IMR-90 (cell line): ENCODE measurements at regions not wholly inside any gene's neighbourhood (a gene's known extent, or its start where the extent isn't known, plus 50 kb on each side); places are given as distances from the start of the nearest gene placed in this dataset.

Source experiments
- ATAC-seq: fragments of 200-7000 bp; cut with Tn5 transposase; 2 replicates; pipeline ENCODE4 v1.9.1; 2020; ENCODE audit warnings: low read depth, mild to moderate bottlenecking, moderate library complexity
- BruUV-seq: library from RNA; stranded (reverse); fragments of 400-500 nt; replicated peaks from 2 replicates; lab custom pipeline; 2021; lab: Mats Ljungman, UMichigan
- CTCF ChIA-PET: fragments of 300-600 bp; formaldehyde crosslinking; extraction: SDS; loops from one replicate; lab custom pipeline; 2021; ENCODE audit warnings: antibody characterized with exemption; lab: Yijun Ruan, JAX
- POLR2A ChIA-PET: fragments of 300-600 bp; sonication (Branson Sonifier 250); formaldehyde crosslinking; loops from one replicate; lab custom pipeline; 2022; ENCODE audit warnings: antibody characterized with exemption; ENCODE audit not compliant: unreplicated experiment; lab: Charles Lee
- DNase-seq: peaks from one replicate; pipeline ENCODE4 v3.0.0; 2013
- H2AFZ ChIP-seq: replicated peaks from 2 replicates; pipeline ENCODE3; 2013; ENCODE audit warnings: low read length, mild to moderate bottlenecking; ENCODE audit not compliant: poor library complexity
- H2AK5ac ChIP-seq: 2 replicates; pipeline ENCODE4 v1.6.1; 2013; ENCODE audit warnings: low read depth, low read length, inconsistent platforms
- H2AK9ac ChIP-seq: replicated peaks from 2 replicates; pipeline ENCODE3; 2013; ENCODE audit warnings: mild to moderate bottlenecking, low read depth, low read length, moderate library complexity; ENCODE audit not compliant: poor library complexity
- H2BK120ac ChIP-seq: 2 replicates; pipeline ENCODE4 v1.6.1; 2013; ENCODE audit warnings: low read depth, low read length, inconsistent platforms
- H2BK15ac ChIP-seq: 3 replicates; pipeline ENCODE4 v1.6.1; 2013; ENCODE audit warnings: low read depth, low read length, inconsistent platforms
- H2BK20ac ChIP-seq: 2 replicates; pipeline ENCODE4 v1.6.1; 2013; ENCODE audit warnings: low read depth, mild to moderate bottlenecking, inconsistent platforms, low read length, moderate library complexity
- H2BK5ac ChIP-seq: 2 replicates; pipeline ENCODE4 v1.6.1; 2013; ENCODE audit warnings: mild to moderate bottlenecking, low read depth, low read length, inconsistent platforms; ENCODE audit not compliant: poor library complexity, severe bottlenecking
- H3K14ac ChIP-seq: replicated peaks from 2 replicates; pipeline ENCODE4 v1.6.1; 2013; ENCODE audit warnings: low read depth, low read length, inconsistent platforms
- H3K18ac ChIP-seq: 2 replicates; pipeline ENCODE4 v1.6.1; 2013; ENCODE audit warnings: low read depth, low read length, control low read depth
- H3K23ac ChIP-seq: 2 replicates; pipeline ENCODE4 v1.6.1; 2013; ENCODE audit warnings: low read depth, low read length, inconsistent platforms
- H3K27ac ChIP-seq: 2 replicates; pipeline ENCODE4 v1.5.1; 2013; ENCODE audit warnings: mild to moderate bottlenecking, control low read depth, low read length; ENCODE audit not compliant: insufficient read depth
- H3K27me3 ChIP-seq: 2 replicates; pipeline ENCODE4 v1.6.1; 2013; ENCODE audit warnings: low read length; ENCODE audit not compliant: control insufficient read depth, insufficient read depth
- H3K36me3 ChIP-seq: 2 replicates; pipeline ENCODE4 v1.6.1; 2013; ENCODE audit warnings: low read length, mixed read lengths; ENCODE audit not compliant: control insufficient read depth, insufficient read depth
- H3K4ac ChIP-seq: 2 replicates; pipeline ENCODE4 v1.6.1; 2013; ENCODE audit warnings: low read depth, low read length, inconsistent platforms
- H3K4me1 ChIP-seq: 2 replicates; pipeline ENCODE4 v1.6.1; 2013; ENCODE audit warnings: low read length, mixed read lengths; ENCODE audit not compliant: control insufficient read depth, insufficient read depth
- H3K4me2 ChIP-seq: 2 replicates; pipeline ENCODE4 v1.6.1; 2013; ENCODE audit warnings: low read depth, mild to moderate bottlenecking, control low read depth, low read length, moderate library complexity
- H3K4me3 ChIP-seq: 2 replicates; pipeline ENCODE4 v1.5.1; 2013; ENCODE audit warnings: low read depth, mild to moderate bottlenecking, control low read depth, low read length, moderate library complexity; ENCODE audit not compliant: insufficient read depth
- H3K56ac ChIP-seq: 2 replicates; pipeline ENCODE4 v1.6.1; 2013; ENCODE audit warnings: low read length, inconsistent platforms; ENCODE audit not compliant: insufficient read depth; ENCODE audit errors: extremely low read depth
- H3K79me1 ChIP-seq, 2 experiments: 2 replicates each; pipeline ENCODE4 v1.6.1; 2013; ENCODE audit warnings: low read length in 2 of 2, inconsistent platforms in 1 of 2, low read depth in 1 of 2
- H3K9ac ChIP-seq: 2 replicates; pipeline ENCODE4 v1.6.1; 2013; ENCODE audit warnings: low read depth, low read length, control low read depth
- H3K9me1 ChIP-seq: 2 replicates; pipeline ENCODE4 v1.6.1; 2013; ENCODE audit warnings: low read length, inconsistent platforms; ENCODE audit not compliant: insufficient read depth
- H3K9me3 ChIP-seq: 2 replicates; pipeline ENCODE4 v1.6.1; 2013; ENCODE audit warnings: low read length; ENCODE audit not compliant: control insufficient read depth, insufficient read depth
- H4K20me1 ChIP-seq: 2 replicates; pipeline ENCODE4 v1.6.1; 2013; ENCODE audit warnings: low read length, inconsistent platforms; ENCODE audit not compliant: insufficient read depth
- H4K5ac ChIP-seq: 2 replicates; pipeline ENCODE4 v1.6.1; 2013; ENCODE audit warnings: mild to moderate bottlenecking, low read depth, low read length, control low read depth
- H4K8ac ChIP-seq, 2 experiments: 2 replicates each; pipeline ENCODE4 v1.6.1; 2013; ENCODE audit warnings: low read depth in 2 of 2, low read length in 2 of 2, control low read depth in 1 of 2, inconsistent platforms in 1 of 2
- H4K91ac ChIP-seq: 2 replicates; pipeline ENCODE4 v1.6.1; 2013; ENCODE audit warnings: low read depth, low read length, inconsistent platforms; ENCODE audit not compliant: insufficient read depth
- CHD1 ChIP-seq: IDR thresholded peaks from 2 replicates; pipeline ENCODE4 v1.6.1; 2012; ENCODE audit warnings: low read depth, low read length, improper control_type of control experiment
- FOS ChIP-seq: fragments of 150-350 bp; IDR thresholded peaks from 2 replicates; pipeline ENCODE4 v1.6.1; 2016; ENCODE audit warnings: low read depth, low read length
- MAZ ChIP-seq: IDR thresholded peaks from 2 replicates; pipeline ENCODE4 v1.6.1; 2012; ENCODE audit warnings: low read depth, mild to moderate bottlenecking, low read length, improper control_type of control experiment, moderate library complexity, borderline replicate concordance
- NFE2L2 ChIP-seq: fragments of 150-350 bp; IDR thresholded peaks from 2 replicates; pipeline ENCODE4 v1.6.1; 2016; ENCODE audit warnings: low read depth, mild to moderate bottlenecking, low read length
- RFX5 ChIP-seq: IDR thresholded peaks from 2 replicates; pipeline ENCODE4 v1.8.0; 2012; ENCODE audit warnings: low read depth, mild to moderate bottlenecking, low read length, moderate library complexity
- SMC3 ChIP-seq: fragments of 150-350 bp; IDR thresholded peaks from 2 replicates; pipeline ENCODE4 v1.6.1; 2016; ENCODE audit warnings: low read depth, mild to moderate bottlenecking, antibody characterized with exemption, low read length, moderate library complexity
- WGBS, 2 experiments: methylation state at CpG; one replicate each; pipeline versions ENCODE4 v1.1.5 to v1.1.7; 2013; ENCODE audit warnings: missing lambda C conversion rate in 2 of 2; ENCODE audit not compliant: insufficient read length in 1 of 2; ENCODE audit errors: extremely low coverage in 2 of 2; 5-methylcytosine and 5-hydroxymethylcytosine counted together
- dilution Hi-C: fragments of 300-500 bp; cut with HindIII; formaldehyde crosslinking; loops from one replicate; pipeline ENCODE4 v1.14.3; 2018; ENCODE audit warnings: low sequenced_read_pairs; ENCODE audit not compliant: unreplicated experiment
- in situ Hi-C: fragments of 300-500 bp; cut with MboI; formaldehyde crosslinking; loops from 3 replicates; pipeline ENCODE4 v1.14.3; 2019; ENCODE audit warnings: low sequenced_read_pairs, inconsistent platforms, mixed read lengths
- intact Hi-C: fragments of 100-400 bp; cut with micrococcal nuclease; formaldehyde crosslinking; loops from 2 replicates; pipeline ENCODE4 v1.10.0; 2022
- TF ChIP-seq, protein P1 (sequence below): fragments of 150-350 bp; IDR thresholded peaks from 2 replicates; pipeline ENCODE4 v1.6.1; 2016; ENCODE audit warnings: low read depth, mild to moderate bottlenecking, low read length, moderate library complexity, borderline replicate concordance

DNA sequence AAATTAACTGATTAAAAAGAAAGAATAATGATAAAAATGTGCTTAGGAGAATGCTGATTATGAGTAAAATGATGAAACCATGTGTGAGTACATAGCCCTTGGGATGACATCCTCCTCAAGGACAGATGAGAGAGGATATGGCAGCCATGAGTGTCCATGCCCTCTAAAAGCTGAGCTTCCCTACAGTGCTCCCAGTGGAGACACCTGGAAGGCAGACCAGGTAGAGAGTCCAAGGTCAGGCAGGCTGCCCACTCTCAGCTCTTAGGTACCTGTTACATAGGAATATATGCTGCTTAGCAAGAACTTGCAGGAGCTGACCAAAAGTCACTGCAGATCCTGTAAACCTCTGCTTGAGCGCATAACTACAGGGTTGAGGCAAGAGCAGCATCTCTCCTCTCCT, 169.7 kb upstream of the TMEM229A start:
- DNase-seq = no peak
- H2BK20ac ChIP-seq = no peak overlapping the region
- H3K23ac ChIP-seq = no peak overlapping the region
- H2AK5ac ChIP-seq = no peak overlapping the region
- no peak overlapping the region for H2BK15ac ChIP-seq
- in situ Hi-C loops = no loop called here
- CTCF ChIA-PET = interaction anchor here (0.6 kb wide), 2 partner anchors 29 to 101 kb away, joined by 3 read pairs; no protein-coding TSS in a partner anchor
- no peak for TF ChIP-seq FOS
- TF ChIP-seq CHD1 = no peak
- TF ChIP-seq NFE2L2 = no peak
- no peak for TF ChIP-seq SMC3
- TF ChIP-seq RFX5 = no peak
- TF ChIP-seq, protein P1, sequence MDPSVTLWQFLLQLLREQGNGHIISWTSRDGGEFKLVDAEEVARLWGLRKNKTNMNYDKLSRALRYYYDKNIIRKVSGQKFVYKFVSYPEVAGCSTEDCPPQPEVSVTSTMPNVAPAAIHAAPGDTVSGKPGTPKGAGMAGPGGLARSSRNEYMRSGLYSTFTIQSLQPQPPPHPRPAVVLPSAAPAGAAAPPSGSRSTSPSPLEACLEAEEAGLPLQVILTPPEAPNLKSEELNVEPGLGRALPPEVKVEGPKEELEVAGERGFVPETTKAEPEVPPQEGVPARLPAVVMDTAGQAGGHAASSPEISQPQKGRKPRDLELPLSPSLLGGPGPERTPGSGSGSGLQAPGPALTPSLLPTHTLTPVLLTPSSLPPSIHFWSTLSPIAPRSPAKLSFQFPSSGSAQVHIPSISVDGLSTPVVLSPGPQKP = no peak
- no peak for TF ChIP-seq MAZ
- H3K56ac ChIP-seq = no peak overlapping the region
- H3K4me3 ChIP-seq = no peak overlapping the region
- POLR2A ChIA-PET = no interaction called here
- peaks cover 2% of the 10 kb centered on the region; the same call in 1 of the 2 replicates for H3K9me1 ChIP-seq
- intact Hi-C loops = no loop called here
- peaks cover 3% of the 10 kb centered on the region for H3K4me1 ChIP-seq
- no peak overlapping the region for H3K18ac ChIP-seq
- H4K8ac ChIP-seq = no peak overlapping the region
- no peak overlapping the region for H2AK9ac ChIP-seq
- no peak overlapping the region for H4K5ac ChIP-seq
- no peak overlapping the region for H3K4ac ChIP-seq
- no peak overlapping the region for H2BK120ac ChIP-seq
- H3K9ac ChIP-seq = no peak overlapping the region
- no peak overlapping the region for H3K4me2 ChIP-seq
- H4K20me1 ChIP-seq = no peaks in the 10 kb centered on the region
- ATAC-seq = 0 out of 2 replicates have a peak, but pooled peaks have one; percentile 27
- no peak overlapping the region for H2AFZ ChIP-seq
- no peak overlapping the region for H3K14ac ChIP-seq
- H3K9me3 ChIP-seq = no peaks in the 10 kb centered on the region
- no peaks in the 10 kb centered on the region for H3K36me3 ChIP-seq
- no peaks in the 10 kb centered on the region for H3K27me3 ChIP-seq
- no TSS peak for BruUV-seq
- H2BK5ac ChIP-seq = no peak overlapping the region
- no peaks in the 10 kb centered on the region for H3K79me1 ChIP-seq
- no peak overlapping the region for H4K91ac ChIP-seq
- dilution Hi-C loops = no loop called here
- WGBS, 2 experiments = no CpG with 5 or more reads among the region's 1 CpG
- no peak overlapping the region for H3K27ac ChIP-seq
